Breast epithelium (tissue), 3 donors: ENCODE measurements at regions not wholly inside any gene's neighbourhood (a gene's known extent, or its start where the extent isn't known, plus 50 kb on each side); places are given as distances from the start of the nearest gene placed in this dataset.

Source experiments
- POLR2A ChIP-seq: fragments of 450-650 bp; IDR thresholded peaks from one replicate; pipeline ENCODE4 v1.6.1; 2016; ENCODE audit warnings: antibody characterized with exemption, mild to moderate bottlenecking, moderate library complexity
- POLR2AphosphoS5 ChIP-seq, 3 donors: sonication (generic); formaldehyde crosslinking; IDR thresholded peaks; one replicate each; pipeline ENCODE4 v1.6.1; 2017; ENCODE audit warnings: antibody characterized with exemption in 3 of 3
- TF ChIP-seq, protein P1 (sequence below), 3 donors: fragments of 450-650 bp; IDR thresholded peaks; one replicate each; pipeline ENCODE4 v1.5.1; 2016 to 2017; ENCODE audit warnings: antibody characterized with exemption in 3 of 3, mild to moderate bottlenecking in 3 of 3, moderate library complexity in 3 of 3

DNA sequence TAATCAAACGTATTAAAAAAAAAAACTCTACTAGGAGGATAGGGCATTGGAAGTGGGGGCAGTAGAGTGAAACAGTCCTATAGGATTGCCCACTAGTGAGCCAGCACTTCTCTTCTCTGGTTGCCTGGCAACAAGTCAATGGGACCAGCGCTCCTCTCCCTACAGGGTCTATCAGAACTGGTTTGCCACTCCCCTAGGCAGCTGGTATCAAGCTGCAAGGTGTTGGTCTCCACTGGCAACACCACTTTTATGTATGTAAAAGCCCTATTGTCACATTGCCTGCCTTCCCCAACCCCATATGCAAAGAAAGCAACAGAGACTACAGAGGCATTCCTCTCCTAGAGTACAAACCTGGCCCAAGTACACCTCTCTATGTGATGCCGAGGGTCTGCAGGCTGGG is 166.9 kb upstream of the MCHR2 start:
- no peak for TF ChIP-seq POLR2AphosphoS5 (IDR thresholded peaks at IDR 0.05)
- TF ChIP-seq, protein P1, sequence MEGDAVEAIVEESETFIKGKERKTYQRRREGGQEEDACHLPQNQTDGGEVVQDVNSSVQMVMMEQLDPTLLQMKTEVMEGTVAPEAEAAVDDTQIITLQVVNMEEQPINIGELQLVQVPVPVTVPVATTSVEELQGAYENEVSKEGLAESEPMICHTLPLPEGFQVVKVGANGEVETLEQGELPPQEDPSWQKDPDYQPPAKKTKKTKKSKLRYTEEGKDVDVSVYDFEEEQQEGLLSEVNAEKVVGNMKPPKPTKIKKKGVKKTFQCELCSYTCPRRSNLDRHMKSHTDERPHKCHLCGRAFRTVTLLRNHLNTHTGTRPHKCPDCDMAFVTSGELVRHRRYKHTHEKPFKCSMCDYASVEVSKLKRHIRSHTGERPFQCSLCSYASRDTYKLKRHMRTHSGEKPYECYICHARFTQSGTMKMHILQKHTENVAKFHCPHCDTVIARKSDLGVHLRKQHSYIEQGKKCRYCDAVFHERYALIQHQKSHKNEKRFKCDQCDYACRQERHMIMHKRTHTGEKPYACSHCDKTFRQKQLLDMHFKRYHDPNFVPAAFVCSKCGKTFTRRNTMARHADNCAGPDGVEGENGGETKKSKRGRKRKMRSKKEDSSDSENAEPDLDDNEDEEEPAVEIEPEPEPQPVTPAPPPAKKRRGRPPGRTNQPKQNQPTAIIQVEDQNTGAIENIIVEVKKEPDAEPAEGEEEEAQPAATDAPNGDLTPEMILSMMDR (IDR thresholded peaks at IDR 0.05) = no peak
- no peak for TF ChIP-seq POLR2A
